GM19324 (cell line): ENCODE measurements at regions not wholly inside any gene's neighbourhood (a gene's known extent, or its start where the extent isn't known, plus 50 kb on each side); places are given as distances from the start of the nearest gene placed in this dataset.
"Not testable (repeated sequence)": the region's sequence is repeated elsewhere in the genome, so short reads cannot be mapped to it uniquely, and the experiment has no call there.

ENCODE experiments used
- ATAC-seq: cut with Tn5 transposase; IDR thresholded peaks from one replicate; pipeline ENCODE4 v1.9.1; 2021; ENCODE audit warnings: mild to moderate bottlenecking, moderate library complexity; ENCODE audit not compliant: unreplicated experiment, low FRiP score

DNA sequence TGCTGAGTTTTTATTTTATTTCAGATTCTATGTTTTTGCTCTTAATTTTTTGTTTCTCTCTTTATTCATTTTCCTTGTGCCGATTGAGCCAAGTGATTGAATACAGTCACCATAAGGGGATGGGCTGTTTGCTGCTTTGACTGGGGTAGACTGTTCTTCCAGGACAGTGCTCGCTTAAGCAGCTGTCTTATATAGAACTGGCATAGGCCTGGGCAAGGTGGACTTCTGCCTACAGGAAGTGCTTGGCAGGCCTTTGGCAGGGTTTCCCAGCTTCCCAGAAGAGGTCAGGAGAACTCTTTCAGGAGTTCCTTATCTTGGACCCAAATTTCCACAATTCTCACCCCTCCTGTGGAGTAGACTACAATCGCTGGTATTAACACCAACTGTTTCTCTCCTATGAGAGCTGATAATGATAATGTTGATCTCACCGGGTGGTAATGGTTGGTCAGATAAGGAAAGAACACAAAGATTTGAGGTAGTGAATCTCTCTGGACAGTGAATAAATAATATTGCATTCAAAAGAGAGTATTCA lies 207.5 kb upstream of the ST6GAL2 start:
- no peak for ATAC-seq

GRCh38 chr2:107094450-107094986 lies 208.6 kb upstream of the ST6GAL2 start:
- no peak for ATAC-seq

DNA sequence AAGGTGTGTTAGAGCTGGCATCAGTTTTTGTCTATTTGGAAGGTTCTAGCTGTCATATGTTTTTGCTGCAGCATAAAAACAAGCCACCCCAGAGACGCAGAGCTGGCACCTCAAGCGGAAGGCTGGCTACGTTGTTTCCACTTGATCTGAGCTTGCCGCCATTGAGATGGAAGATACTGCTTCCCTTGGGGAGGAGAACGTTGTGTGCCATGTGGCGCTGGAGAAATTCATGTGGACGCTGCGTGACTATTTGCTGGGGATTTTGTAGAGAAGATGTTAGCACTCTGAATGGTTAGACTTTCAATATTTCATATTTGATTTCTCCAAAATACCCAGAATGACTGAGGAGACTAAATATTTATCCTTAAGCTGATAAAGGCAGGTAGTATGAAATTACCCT lies 216.2 kb upstream of the ST6GAL2 start:
- no peak for ATAC-seq

GRCh38 chr2:107107351-107107750 lies 221.4 kb upstream of the ST6GAL2 start:
- no peak for ATAC-seq

DNA sequence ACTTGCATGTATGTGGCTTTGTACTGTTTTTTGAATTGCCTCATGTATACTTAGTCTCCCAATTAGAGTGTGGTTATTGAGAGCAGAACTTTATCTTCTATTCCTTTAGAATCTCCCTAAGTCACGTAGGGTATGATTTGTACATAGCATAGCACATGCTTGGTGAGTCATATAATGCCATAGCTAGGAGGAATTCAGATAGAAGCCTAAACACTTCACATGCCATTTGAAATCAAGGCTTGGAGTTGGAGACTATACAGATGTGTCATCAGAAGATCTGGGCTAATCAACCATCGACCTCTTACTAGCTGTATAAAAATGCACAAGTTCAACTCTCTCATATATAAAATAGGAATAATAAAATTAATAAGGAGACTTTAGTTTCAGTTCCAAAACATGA lies 222.6 kb upstream of the ST6GAL2 start:
- no peak for ATAC-seq

DNA sequence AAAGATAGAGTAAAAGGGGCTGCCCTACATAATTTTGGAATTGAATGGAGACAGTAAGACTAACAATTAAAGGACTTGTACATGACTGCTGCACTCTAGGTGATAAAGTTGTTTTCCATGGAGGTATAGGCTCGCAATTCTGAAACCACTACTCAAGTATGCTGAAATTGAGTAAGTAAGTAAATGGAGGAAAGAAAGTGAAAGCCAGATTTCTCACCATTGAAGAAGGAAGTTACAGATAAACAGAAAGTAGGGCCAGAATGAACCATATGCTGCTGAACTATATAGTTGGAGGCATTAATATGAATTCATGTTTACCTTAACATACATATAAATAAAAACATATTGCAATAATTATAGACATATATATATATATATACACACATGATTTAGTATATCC lies 225.7 kb upstream of the ST6GAL2 start:
- ATAC-seq, result no peak

- ATAC-seq, result no peak
Observed at GRCh38 chr2:107112561-107112960, 226.6 kb upstream of the ST6GAL2 start.

- no peak for ATAC-seq
Observed at GRCh38 chr2:107128381-107128780, 242.4 kb upstream of the ST6GAL2 start.

- peak; percentile 67 for ATAC-seq
Observed at GRCh38 chr2:107132070-107132469, 246.1 kb upstream of the ST6GAL2 start.

DNA sequence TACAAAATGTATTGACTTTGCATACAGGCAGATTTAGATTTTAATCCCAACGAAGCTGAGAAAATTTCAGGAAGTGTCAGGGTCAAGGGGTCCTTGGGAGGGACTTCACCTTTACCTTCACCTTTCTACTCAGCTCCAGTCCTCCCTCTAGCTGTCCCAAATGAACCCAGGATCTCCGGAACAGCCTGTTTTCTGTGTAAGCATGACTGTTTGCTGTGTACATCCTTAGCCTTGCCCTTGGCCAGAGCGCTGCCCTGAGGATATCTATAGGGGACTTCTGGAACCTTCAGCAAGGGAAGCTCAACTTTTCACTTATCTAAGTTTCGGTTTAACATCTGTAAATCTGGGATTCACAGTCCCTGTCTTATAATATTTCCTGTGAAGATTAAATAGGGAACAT lies 246.8 kb upstream of the ST6GAL2 start:
- ATAC-seq, result no peak

DNA sequence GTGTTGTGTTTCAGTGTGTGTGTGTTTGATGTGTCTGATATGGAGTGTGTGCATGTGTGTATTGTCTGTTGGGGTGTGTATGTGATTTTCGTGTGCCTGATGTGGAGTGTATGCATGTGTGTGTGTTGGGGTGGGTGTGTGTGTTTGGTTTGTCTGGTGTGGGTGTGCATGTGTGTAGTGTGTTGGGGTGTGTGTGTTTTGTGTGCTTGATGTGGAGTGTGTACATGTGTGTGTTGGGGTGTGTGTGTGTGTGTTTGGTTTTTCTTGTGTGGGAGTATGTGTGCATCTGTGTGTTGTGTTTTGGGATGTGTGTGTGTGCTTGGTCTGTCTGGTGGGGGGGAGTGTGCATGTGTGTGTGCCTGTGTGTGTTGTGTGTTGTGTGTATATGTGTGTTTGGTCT lies 247.4 kb upstream of the ST6GAL2 start:
- ATAC-seq, result no peak

GRCh38 chr2:107136733-107137132 lies 250.8 kb upstream of the ST6GAL2 start:
- no peak for ATAC-seq

DNA sequence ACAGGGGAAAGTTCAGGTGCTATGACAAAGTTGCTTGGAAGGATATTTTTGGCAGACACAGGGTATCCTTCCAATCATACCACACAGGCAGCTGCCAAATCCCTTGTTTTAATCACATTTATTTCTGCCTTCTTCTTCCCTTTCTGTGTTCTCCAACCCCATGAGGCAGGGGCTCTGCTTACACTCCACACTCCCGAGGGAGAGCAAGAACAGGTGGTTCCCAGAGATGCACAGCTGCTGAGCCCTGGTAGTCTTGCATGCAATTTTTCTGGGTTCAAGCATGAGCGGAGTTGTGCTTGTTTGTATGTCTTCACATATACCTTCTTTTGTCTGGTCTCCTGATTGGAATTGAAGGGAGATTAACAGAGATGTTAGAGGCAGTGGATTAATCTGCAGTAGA lies 251.7 kb upstream of the ST6GAL2 start:
- ATAC-seq, result no peak

DNA sequence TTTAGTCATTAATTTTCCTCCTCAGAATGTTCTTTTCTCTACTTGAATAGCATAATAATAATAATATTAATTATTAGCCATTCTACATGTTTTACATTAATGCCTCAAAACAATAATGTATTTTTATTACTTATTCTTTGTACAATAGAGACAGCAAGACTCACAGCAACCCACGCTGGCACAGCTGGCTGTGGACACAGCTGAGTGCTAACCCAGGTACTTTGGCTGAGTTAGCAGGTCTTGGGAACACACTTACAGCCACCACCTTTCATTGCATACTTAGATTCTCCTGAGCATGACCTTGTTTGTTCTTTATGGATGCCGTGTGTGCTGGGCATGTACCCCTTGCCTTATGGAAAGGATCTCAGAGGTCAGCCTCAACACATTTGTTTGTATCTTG lies 260.2 kb upstream of the ST6GAL2 start:
- ATAC-seq, result no peak

DNA sequence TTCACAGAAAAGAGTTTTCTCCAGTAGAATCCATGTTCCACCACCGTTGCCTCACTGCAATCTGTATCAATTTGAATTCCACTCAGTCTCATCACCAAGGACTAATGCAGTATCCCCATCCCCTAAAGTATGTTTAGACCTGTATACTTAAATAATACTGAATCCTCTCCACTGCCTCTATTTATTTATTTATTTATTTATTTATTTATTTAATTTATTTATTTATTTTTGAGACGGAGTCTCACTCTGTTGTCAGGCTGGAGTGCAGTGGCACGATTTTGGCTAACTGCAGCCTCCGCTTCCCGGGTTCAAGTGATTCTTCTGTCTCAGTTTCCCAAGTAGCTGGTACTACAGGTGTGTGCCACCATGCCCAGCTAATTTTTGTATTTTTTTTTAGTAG lies 260.7 kb upstream of the ST6GAL2 start:
- not testable (repeated sequence) for ATAC-seq

GRCh38 chr2:107148055-107148454 lies 262.1 kb upstream of the ST6GAL2 start:
- ATAC-seq, result no peak

DNA sequence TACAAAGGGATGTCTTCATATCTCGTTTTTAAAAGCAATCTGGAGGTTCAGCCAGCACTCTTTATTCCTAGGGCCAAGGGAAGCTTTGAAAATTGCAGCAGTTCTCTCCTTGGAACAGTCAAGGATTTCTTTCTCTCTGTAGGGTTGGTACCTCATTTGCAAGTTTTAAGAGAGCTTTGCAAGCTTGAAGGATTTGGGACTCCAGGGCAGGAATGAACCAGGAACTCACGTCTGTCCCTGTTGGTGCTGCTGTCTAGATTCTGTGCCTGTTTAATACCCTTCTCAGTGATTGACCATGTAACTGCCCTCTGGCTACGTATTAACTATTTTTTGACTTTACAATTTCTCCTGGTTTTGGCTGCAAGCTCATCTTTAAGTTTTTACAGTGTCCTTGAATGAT lies 262.5 kb upstream of the ST6GAL2 start:
- no peak for ATAC-seq

- no peak for ATAC-seq
Observed at GRCh38 chr2:107160640-107161239, 274.8 kb upstream of the ST6GAL2 start.

DNA sequence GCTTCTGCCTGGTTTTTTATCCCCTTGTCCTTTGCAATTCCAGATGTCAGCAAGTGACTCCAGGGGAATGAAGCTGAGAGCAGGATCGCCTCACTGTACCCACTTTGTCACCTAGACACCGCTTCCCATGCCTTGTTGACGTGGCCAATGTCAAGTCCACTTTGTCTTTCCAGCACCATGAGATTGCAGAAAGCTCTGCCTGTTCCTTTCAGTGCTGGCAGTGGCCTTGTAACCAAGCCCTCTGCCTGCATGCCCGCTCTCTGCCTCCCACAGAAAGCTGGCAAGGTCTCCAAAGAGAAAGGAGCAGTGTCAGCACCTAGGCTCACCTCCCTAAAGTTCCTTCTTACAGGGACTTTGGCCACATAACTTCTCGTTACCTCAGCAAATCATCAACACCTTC lies 282.2 kb upstream of the ST6GAL2 start:
- ATAC-seq, result no peak

- no peak for ATAC-seq
Observed at GRCh38 chr2:107174171-107174570, 288.2 kb upstream of the ST6GAL2 start.

- no peak for ATAC-seq
Observed at GRCh38 chr2:107182981-107183380, 297.0 kb upstream of the ST6GAL2 start.

DNA sequence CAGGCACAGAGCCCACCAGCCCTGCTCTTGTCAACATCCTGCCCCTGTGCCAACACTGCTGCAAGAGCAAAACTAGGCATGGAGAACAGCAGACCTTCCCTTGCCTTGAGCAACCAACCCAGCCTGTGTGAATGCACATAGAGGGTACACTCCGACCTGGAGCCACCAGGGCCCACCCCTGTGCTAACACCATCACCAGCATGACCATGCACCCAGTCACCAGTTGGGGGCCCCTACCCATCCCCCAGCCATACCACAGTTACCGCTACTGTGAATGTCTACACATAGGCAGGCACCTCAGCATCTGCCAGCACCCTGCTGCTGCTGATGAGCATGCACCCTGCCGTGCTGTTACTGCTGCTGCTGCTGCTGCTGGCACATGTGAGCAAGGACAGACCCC lies 301.9 kb upstream of the ST6GAL2 start:
- no peak for ATAC-seq

DNA sequence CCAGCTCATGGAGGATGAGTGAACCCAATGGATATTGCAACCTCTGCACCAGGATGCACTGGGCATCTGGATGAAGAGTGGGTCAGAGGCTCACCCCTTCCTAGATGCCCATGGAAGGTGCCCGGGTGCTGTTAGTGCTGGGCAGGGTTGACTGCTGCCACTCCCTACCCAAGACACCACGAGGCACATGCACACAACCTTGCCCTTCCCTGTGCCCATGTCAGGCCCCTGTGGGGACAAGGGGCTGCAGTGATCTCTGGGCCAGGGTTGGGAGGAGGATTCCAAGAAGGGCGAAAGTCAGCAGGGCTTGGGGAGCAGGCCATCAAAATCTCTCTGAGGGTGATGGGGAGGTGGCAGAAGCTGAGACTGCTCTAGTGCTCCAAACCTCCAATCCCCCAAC lies 309.7 kb upstream of the ST6GAL2 start:
- ATAC-seq, result no peak
